Activated gamma-delta T cell treated with anti-CD3 and anti-CD28 coated beads, Interleukin-2, amount 50 U/mL, for 16 hours (primary cell): ENCODE measurements at regions not wholly inside any gene's neighbourhood (a gene's known extent, or its start where the extent isn't known, plus 50 kb on each side); places are given as distances from the start of the nearest gene placed in this dataset.
"Not testable (repeated sequence)": the region's sequence is repeated elsewhere in the genome, so short reads cannot be mapped to it uniquely, and the experiment has no call there.

Experiments used
- DNase-seq: peaks from one replicate; pipeline ENCODE4 v3.0.0-alpha.2; 2020; ENCODE audit warnings: low read depth

DNA sequence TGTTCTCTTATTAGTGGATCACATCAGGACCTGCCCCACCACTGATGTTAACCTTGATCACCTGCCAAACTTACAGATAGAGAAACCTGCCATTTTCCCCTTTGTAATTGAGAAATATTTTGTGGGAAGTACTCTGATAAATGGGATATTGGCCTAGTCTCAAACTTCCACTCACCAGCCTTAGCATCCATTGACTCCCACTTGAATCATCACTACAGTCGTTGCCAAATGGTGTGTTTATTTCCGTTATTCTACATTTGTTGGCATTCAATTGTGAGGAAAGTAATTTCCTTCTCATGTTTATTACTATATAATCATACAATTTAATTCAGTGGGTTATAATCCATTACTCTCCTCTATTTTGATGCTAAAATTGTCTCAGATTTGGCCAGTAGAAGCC is 156.4 kb upstream of the CXCL13 start:
- no peak for DNase-seq

DNA sequence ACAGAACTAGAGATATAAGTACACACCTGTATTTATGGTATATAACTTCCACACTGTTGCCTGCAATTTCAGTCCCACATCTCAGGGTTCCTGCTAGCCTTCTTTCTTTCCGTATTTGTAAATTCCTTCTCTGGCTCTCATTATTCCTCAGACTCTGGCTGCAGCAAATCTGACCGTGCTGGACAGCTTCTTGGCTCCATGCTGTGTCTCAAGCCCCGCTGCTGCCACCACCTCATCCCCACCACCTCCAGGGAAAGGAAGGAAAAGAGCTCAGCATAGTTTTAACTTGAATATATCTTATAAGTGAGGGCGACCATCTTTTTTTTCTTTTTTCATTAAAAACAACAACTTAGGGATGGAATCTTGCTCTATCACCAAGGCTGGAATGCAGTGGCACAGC is 155.6 kb upstream of the CXCL13 start:
- no peak for DNase-seq

DNA sequence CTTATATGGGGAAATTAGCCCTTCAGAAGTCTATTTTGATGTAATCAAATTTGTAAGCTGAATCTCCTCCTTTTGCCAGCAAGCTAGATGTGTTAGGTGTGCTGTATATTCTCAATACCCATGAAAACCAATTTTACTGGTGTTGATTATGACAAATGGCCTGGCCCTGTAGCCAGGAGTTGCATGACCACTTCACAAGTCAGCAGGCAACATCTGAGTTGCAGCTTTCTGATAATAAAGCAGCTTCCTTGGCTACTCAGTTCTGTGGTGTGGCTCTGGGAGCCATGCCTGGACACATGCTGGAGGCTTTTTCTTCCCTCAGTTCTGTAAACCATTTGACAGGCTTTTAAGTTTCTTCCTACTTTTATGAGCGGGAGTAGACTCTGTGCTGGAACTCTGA is 154.1 kb upstream of the CXCL13 start:
- no peak for DNase-seq

DNA sequence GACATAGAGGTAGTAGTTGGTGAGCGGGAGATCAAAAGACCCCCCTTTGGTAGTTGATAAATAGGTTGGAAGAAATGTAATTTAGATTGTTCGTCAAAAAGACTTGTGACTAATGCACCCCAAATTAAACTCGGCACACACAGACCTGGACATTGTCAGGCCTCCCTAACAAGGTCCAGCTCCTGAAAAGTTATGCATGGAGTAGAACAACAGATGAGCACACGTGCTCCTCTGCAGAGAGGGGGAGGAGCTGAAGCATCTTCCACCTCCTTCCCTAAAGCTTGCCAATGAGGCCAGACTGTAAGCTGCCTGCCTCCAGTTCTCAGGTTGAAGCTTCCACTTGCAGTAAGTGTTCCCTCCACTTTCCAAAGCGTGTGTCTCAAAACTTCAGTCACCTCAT is 153.5 kb upstream of the CXCL13 start:
- not testable (repeated sequence) for DNase-seq

DNA sequence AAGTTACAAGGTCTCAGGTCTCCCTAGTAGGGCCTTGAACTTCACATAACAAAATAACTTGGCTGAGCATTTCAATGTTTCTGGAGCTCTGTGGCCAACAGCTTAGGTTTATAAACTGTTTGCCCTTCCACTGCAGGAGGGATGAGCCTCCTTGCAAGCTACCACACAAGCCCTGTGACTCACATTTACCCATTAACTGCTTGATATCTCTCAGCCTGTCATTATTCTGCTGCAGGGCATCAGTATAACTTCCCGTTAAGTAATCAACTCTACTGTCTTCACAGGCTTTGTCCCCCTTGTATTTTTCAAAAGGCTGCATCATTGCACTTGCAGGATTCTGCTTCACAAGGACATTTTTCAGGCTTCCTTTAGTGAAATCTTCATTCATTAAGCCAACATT is 151.7 kb upstream of the CXCL13 start:
- no peak for DNase-seq

DNA sequence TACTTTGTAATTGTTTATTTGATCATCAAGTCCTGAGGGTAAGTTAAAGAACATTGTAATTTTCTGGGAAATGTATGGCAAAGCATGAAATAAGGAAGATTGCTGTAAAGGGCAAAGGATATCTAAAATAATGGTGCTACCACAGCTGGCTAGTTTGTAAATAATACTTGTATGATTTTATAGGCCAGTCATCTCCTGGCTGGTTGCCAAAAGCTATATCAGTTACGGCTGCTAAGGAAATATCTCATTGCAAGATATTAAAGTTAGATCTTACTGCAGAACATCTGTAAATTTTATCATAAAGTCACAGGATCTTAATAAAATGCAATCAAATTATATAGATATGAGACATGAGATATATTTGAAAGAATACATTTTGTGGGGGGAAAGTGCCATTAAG is 150.8 kb upstream of the CXCL13 start:
- no peak for DNase-seq

DNA sequence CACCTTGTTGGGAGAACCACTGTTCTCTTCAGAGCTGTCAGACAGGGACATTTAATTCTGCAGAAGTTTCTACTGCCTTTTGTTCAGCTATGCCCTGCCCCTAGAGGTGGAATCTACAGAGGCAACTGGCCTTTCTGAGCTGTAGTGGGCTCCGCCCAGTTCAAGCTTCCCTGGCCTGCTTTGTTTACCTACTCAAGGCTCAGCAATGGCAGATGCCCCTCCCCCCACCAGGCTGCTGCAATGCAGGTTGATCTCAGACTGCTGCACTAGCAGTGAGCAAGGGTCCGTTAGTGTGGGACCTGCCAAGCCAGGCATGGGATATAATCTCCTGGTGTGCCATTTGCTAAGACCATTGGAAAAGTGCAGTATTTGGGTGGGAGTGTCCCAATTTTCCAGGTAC is 141.5 kb upstream of the CXCL13 start:
- not testable (repeated sequence) for DNase-seq

DNA sequence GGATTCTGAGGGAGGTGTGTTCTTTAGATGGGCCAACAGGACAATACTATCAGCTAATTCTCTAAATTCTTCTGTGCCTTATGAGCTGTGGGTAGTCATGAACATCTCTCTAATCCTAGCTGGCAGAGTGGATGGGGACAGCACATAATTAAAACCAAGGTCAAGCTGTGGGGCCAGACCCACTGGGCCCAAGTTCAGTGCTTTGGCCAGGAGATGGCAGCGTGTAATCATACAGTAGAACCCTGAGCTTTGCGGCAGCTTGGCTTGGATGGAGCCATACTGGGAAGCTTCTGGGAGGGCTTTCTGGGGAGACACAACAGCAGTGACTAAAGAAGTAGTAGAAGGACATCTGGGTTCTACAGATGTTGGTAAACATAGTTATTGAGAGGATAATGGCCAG is 140.3 kb upstream of the CXCL13 start:
- DNase-seq, result no peak

DNA sequence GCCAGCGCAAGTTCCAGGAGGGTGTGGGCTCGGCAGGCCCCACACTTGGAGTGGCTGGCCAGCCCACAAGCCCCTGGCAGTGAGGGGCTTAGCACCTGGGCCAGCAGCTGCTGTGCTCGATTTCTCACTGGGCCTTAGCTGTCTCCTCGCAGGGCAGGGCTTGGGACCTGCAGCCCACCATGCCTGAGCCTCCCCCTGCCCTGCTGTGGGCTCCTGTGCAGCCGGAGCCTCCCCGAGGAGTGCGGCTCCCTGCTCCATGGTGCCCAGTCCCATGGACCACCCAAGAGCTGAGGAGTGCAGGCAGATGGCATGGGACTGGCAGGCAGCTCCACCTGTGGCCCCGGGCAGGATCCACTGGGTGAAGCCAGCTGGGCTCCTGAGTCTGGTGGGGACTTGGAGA is 139.2 kb upstream of the CXCL13 start:
- no peak for DNase-seq

DNA sequence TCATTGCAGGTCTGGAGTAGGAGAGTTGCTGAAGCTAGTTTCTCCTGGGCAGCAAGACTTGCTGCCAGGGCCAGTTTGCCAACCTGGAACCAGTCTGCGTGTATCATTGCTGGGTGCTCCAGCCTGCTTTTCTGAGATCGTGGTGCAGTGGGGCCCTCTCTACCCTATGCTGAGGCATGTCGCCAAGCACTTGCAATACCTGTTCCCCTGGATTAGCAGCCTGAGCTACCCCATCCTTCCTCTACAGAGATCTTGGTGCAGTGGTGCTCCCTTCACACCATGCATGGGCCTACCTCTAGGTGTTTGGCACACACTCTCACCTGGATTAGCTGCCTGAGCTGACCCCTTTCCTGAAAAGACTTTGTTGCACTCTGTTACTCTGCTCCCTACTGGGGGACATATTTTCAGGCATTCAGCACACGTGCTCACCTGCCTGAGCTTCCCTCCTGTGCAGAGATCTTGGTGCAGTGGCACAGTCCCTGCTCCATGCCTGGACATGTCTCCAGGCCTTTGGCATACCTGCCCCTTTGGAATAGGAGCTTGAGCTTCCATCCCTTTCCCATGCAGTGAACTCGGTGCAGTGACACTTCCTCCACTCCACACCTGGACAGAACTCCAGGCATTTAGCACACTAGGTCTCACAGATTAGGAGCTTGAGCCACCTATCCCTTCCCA is 133.7 kb upstream of the CXCL13 start:
- DNase-seq, result no peak

DNA sequence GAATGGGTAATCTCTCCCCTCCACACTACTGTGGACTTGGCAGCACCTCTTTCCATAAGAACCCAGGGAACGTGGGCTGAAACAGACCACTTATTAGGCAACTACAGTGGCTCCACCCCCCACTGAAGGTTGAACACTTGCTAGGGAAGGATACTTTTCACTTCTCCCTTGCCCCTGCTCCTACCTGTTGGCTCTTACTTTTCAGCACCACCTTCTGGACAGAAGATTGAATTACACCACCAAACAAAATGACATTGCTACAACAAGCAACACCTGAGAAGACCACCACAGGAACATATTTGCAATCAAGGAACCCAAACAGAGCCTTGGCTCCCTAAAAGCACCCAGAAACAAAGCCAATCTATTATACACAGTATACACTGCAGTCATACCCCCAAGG is 132.1 kb upstream of the CXCL13 start:
- DNase-seq, result no peak

DNA sequence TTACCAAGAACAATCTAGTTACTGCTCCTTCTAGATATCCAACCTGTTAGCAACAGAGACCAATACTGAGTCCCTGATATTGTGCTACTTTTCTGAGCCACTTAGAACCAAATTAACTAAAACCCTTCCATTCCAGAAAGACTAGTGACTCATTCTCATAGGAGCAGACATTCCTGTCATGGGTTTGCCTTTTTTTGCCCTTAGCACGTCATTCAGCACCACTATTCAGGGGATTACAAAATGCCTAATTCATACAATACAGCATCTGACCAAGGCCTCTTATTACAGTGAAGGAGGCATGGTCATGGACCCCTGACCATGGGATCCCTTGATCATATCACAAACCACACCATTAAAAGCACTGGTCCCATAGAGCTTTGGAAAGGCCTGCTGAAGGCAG is 123.8 kb upstream of the CXCL13 start:
- DNase-seq, result no peak

DNA sequence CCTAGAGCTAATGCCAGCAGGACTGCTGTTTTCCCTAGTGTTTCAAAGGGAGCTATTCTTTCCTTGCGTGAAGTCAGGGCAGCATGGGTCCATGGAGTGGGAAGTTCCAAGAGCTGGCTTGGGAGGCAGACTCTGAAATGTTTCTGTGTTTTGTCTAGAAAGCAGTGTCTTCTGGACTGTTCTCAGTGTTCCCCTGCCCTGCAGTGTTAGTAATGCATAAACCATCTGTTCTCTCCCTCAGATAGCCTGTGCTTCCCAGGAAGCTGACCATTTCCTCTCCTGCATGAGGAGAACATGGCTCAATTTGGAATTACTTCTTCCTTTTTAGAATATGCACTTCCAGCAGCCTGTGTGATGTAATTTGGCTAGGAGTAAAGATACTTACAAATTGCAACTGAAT is 116.7 kb upstream of the CXCL13 start:
- no peak for DNase-seq

DNA sequence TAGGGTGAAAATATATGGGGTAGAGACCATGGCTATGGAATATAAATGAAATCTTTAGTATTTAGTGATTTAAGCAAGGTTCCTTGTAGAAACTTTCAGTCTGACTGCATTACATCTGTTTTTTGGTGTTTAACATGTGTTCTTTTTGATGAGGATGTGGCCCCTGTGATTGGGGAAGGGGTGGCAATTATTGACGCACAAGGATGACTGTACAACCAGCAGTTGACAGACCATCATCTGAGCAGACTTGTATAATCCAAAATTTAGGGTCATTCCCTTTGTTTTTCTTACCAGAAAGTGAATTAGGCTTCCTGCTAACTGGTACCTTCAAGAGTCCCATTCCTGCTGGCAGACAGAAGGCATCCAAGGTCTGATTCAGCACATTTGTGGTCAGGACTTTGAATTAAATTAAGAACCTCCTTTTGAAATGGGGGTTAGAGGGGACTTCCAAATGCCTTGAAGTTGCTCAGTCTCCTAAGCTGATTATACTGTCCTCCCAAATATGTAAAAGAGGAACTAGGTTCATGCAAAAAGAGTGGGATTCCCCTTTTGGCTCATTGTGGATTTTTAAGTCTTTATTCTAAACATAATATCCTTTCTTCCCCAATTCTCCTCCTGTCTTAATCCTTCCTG is 112.4 kb upstream of the CXCL13 start:
- no peak for DNase-seq

DNA sequence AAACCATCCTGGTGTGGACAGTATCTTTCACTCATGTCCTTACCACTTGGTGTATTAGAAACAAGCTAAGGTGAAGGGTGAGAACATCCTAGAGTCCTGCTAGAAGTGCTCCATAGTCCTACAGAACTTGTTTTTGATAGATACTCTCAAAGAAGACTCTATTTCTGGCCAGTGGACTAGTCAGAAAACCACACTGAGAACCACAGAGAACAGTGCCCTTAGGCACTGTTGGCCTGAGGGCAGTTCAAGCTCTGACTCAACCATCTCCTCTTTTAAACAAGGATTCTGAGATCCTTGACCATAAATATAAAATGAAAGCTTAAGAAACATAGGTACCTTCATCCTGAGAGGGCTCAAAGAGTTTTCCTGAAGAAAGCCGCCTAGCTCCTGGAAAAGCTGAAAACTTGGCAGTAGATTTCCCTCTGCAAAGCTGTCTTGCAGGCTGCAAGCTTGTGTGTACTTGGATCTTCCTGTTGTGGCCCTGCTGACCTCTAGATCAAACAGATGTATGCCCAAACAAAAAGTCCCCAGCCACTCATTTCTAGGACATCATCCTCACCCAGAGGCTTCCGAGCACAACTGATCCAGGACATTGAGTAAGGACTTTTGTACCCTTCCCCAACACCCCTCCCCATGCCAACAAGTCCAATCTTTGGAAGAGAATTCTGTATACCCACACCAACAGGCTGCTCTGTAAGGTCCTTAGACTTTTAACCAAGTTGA is 111.6 kb upstream of the CXCL13 start:
- no peak for DNase-seq

DNA sequence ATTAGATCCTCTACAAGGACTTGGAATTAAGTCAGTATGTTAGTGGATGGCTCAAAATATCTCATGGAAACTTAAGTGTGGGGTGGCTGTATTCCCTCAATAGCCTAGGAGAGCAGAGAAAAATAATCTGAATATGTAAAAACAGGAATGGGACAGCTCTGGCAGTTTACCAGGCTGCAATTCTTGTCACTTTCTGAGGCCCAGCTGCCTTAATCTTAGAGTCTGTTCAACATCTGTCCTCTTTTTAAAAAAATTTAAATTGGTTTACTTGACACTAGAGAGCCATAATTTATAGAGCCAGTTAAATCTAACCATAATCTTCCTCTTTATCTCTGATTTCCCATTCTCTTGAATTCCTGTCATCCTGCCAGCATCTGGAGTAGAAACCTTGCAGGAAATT is 109.2 kb upstream of the CXCL13 start:
- no peak for DNase-seq

DNA sequence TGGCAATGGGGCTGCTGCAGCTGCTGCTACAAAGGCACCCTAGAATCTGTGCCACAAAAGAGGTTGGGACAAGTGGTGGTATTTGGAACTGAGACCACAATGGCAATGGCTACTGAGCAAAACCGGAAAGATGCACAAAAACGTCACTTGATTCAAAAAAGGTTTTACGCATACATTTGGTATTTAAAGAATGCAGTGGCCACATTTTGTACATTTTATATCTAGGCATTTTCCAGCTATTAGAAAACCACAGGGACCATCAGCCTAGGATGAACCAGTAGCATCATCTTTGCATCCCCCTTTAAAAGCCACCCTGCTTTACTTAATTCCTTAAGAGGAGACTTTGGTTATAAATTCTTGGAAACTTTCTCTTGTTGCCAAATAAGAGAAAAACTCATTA is 104.8 kb upstream of the CXCL13 start:
- DNase-seq, result no peak

DNA sequence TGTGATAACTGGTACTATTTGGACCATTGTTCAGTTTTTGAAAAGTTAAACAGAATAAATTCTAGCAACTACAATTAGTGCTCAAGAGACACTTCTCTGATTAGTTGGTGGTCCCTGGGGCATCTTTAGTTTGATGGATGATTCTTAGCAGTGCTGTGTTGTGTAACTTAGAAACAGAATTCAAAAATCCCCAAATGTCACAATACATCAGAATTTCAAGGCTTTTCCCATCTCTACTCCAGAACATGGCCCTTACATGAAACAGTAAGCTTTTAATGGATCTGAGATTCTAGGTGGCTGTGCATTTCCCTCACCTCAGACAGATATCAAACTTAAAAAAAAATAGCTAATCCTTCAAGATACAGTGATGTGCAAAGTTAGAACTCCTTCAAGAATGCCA is 104.4 kb upstream of the CXCL13 start:
- no peak for DNase-seq

DNA sequence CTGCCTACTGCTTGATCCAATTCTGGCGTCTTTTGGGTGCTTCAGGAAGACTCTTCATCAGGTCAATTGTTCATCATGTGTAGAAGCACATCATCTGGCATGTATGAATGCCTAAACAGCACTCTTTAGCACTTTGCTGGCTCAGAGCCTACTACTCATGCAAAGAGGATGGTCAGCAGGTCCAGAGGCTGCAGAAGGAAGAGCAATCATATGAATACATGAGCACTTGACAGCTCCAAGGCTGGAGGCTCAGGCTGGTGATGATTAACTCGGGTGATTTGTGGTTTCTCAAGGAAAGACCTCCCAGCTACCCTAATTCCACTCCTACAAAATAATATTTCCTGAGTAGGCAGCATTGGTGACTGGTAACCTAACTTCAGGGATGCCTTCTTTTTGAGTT is 103.8 kb upstream of the CXCL13 start:
- DNase-seq, result no peak

DNA sequence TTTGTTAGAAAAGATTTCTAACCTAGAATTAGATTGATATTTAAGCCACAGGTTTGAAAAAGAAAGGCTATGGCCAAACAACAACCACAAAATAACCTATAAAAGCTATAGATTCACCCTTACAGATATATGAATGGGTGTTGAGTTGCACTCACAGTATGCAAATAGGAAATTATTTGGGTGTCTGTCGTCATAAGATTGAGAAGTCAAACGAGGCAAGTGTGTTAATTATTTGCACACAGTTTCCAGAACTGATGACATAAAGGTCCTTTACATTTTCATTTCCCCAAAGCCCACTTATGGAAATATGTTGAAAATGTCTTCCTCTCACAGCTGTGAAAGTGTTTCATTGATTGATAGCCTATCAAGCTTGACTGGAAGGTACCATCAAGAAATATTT is 101.2 kb upstream of the CXCL13 start:
- no peak for DNase-seq

DNA sequence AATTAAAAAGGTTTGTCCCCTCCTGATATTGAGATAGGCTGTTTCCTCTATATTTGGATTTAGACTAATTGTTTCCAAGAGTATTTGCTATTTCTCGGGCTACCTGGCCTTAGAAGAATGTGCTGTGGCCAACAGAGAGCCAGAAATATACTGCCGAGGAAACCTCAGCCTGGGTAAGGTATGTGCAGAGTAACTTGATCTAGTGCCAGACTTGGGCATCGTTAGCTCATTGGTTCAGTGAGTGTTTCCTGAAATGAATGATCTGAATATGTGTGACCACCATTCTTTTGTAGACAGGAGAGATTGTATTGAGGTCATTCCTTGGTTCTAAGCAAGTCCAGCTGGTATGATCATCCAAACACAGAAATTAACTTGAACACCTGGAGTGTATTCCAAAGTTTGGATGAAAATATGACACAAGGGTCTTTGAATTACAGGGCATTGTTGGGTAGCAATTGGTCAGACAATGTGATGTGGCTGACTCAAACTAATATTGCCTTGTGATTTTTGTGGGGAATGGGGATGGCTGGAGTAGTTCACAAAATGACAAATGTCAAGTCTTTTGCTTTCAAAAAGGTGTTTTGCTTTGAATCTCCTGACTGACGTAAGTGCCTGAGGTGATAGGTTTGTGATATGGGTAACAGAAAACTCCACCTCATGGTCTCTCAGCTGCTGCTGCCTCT is 100.2 kb upstream of the CXCL13 start:
- no peak for DNase-seq

DNA sequence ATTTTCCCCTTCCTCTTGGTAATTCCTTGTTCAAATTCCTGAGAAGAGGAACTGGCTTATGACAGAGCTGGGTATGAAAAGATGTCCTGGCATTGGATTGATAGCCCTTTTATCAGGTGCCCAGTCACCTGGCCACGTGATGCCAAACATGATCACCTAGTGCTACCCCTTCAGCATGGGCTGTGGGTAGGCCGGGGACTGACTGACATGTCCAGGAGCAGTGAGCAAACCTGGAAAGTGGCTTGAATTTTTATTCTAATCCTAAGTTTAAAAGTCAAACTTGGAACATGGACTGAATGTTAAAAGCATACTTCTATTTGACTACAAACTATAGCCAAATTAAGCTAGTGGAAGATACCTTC is 99.7 kb upstream of the CXCL13 start:
- no peak for DNase-seq

DNA sequence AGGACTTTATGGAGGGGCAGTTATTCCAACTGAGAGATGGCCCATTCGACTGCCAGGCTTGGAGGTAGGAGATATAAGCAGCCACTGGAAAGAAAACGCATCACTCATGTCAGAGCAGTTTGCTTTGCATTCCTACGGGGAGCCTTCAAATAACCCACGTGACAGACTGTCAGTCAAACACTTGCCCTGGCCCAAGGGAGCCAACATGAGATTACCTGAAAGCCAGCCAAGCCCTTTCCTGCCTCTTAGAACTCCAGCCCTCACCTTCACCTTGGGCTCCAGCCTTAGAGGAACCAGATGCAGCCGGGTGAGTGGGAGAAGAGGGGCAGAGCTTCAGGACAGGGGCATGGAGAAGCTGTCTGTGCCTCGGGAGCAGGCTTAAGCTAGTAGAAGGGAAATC is 95.3 kb upstream of the CXCL13 start:
- no peak for DNase-seq
